Duodenal mucosa (tissue), 2 donors: ENCODE measurements at regions not wholly inside any gene's neighbourhood (a gene's known extent, or its start where the extent isn't known, plus 50 kb on each side); places are given as distances from the start of the nearest gene placed in this dataset.
"Not testable (repeated sequence)": the region's sequence is repeated elsewhere in the genome, so short reads cannot be mapped to it uniquely, and the experiment has no call there.

ENCODE experiments used
- H3K27ac ChIP-seq: one replicate; pipeline ENCODE4 v1.7.0; 2013; ENCODE audit warnings: low read depth, low read length
- H3K27me3 ChIP-seq, 2 donors: one replicate each; pipeline ENCODE4 v1.7.0; 2013; ENCODE audit warnings: low read length in 2 of 2, control low read depth in 1 of 2; ENCODE audit not compliant: insufficient read depth in 2 of 2, control insufficient read depth in 1 of 2
- H3K36me3 ChIP-seq, 2 donors: one replicate each; pipeline ENCODE4 v1.7.0; 2013; ENCODE audit warnings: low read length in 2 of 2, control low read depth in 1 of 2; ENCODE audit not compliant: insufficient read depth in 2 of 2, control insufficient read depth in 1 of 2
- H3K4me1 ChIP-seq, 2 donors: one replicate each; pipeline ENCODE4 v1.7.0; 2013; ENCODE audit warnings: low read length in 2 of 2, control low read depth in 1 of 2; ENCODE audit not compliant: insufficient read depth in 2 of 2, control insufficient read depth in 1 of 2
- H3K4me3 ChIP-seq, 2 donors: one replicate each; pipeline ENCODE4 v1.7.0; 2013; ENCODE audit warnings: low read length in 2 of 2, low read depth in 1 of 2
- H3K9ac ChIP-seq, 2 donors: one replicate each; pipeline ENCODE4 v1.7.0; 2013; ENCODE audit warnings: low read length in 2 of 2, low read depth in 1 of 2
- H3K9me3 ChIP-seq, 2 donors: one replicate each; pipeline ENCODE4 v1.7.0; 2013; ENCODE audit warnings: low read length in 2 of 2, control low read depth in 1 of 2; ENCODE audit not compliant: control insufficient read depth in 1 of 2

DNA sequence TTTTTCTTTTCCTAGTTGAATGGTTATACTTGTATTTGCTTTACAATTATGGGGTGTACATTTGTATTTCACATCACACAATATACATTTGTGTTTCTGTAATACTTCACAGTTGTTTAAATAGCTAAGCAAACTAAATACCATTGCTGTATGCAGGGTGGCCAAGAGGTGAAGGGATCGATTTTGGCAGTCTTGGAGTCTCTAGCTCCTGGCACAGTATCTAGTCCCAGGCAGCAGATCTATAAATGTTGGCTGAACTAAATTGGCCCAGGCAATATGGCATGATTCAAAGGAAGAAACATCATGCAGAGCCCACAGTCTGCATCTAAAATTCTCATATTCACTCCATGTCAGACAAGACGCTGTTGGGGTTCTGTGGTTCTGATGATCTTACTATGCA is 110.1 kb upstream of the GPBP1 start:
- no peaks in the 10 kb centered on the region for H3K9me3 ChIP-seq
- no peaks in the 10 kb centered on the region for H3K27me3 ChIP-seq
- H3K27ac ChIP-seq: no peak overlapping the region
- H3K4me3 ChIP-seq: no peak overlapping the region
- no peak overlapping the region for H3K9ac ChIP-seq
- no peaks in the 10 kb centered on the region for H3K4me1 ChIP-seq
- H3K36me3 ChIP-seq: no peaks in the 10 kb centered on the region

DNA sequence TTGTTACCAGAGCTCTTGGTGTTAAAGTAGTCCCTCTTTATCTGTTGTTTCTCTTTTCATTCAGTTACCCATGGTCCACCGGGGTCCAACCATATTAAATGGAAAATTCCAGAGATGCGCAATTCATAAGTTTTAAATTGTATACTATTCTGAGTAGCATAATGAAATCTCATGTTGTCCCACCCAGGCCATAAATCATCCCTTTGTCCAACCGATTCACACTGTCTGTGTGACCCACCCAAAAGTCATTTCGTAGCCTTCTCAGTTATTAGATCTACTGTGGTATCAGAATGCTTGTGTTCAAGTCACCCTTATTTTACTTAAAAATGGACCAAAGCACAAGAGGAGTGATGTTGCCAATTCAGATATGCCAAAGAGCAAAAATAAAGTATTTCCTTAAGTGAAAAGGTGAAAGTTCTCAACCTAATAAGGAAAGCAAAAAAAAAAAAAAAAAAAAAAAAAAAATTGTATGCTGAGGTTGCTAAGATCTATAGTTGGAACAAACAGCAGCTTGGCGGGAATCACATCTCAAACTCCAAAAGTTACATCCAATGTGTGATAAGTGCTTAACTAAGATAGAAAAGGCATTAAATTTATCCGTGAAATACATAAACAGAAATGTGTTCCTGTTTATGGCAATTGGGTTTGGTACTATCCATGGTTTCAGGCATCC is 106.8 kb upstream of the GPBP1 start:
- Histone ChIP-seq H3K4me1 (no peaks in the 10 kb centered on the region), H3K9ac (no peak overlapping the region), H3K27me3 (no peaks in the 10 kb centered on the region), H3K36me3 (no peaks in the 10 kb centered on the region), H3K9me3 (peaks cover 0 to 2% of the 10 kb centered on the region in 2 donors), H3K27ac (no peak overlapping the region), H3K4me3 (no peak overlapping the region)

DNA sequence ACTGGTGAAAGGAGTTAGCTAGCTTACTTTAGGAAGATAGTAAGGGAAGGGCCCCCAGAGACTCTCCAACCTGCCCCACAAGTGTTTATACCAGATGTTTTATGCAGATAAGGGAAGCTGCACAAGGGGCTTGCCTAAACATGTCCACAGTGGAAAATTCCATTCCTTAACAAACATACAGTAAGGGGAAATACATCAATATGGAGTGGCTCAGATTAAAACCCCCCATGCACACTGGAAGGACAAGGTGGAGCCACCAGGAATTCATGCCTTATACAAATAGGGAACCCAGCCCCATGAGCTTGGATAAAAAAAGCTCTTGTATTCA is 106.3 kb upstream of the GPBP1 start:
- Histone ChIP-seq H3K27ac (no peak overlapping the region), H3K9ac (no peak overlapping the region), H3K36me3 (no peaks in the 10 kb centered on the region), H3K4me1 (no peaks in the 10 kb centered on the region), H3K27me3 (no peaks in the 10 kb centered on the region), H3K9me3 (peaks cover 0 to 2% of the 10 kb centered on the region in 2 donors), H3K4me3 (no peak overlapping the region)

DNA sequence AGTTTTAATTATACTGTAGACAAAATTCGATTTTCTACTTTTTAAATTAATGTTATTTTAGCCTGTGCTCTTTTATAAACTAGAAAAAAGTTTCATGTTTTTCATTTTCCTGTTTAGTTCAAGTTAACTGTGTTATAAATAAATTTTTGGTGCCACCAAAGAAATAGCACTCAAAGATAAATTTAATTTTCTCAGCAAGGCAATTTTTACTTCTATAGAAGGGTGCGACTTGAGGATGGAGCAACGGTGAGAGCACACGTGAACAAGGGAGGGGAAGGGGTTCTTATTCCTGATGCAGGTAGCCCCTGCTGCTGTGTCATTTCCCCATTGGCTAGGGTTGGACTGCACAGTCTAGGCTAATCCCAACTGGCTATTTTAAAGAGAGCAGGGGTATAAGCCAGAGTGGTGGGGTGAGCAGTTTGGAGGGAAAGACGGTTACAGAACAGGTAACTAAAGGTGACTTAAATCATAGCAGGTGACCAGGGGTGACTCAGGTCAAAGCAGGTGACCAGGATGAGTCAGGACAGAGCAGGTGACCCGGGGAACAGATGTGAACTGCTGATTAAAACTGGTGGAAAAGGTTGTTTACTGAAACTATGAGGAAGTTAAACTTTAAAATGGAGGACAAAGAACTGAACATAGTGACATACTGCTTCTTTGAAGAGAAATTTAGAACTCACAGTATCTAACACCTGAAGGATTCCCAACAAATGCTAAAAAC is 104.6 kb upstream of the GPBP1 start:
- no peaks in the 10 kb centered on the region for H3K27me3 ChIP-seq
- H3K36me3 ChIP-seq: no peaks in the 10 kb centered on the region
- no peaks in the 10 kb centered on the region for H3K4me1 ChIP-seq
- no peak overlapping the region for H3K27ac ChIP-seq
- no peak overlapping the region for H3K9ac ChIP-seq
- H3K9me3 ChIP-seq: peaks cover 0 to 2% of the 10 kb centered on the region in 2 donors
- H3K4me3 ChIP-seq: no peak overlapping the region

DNA sequence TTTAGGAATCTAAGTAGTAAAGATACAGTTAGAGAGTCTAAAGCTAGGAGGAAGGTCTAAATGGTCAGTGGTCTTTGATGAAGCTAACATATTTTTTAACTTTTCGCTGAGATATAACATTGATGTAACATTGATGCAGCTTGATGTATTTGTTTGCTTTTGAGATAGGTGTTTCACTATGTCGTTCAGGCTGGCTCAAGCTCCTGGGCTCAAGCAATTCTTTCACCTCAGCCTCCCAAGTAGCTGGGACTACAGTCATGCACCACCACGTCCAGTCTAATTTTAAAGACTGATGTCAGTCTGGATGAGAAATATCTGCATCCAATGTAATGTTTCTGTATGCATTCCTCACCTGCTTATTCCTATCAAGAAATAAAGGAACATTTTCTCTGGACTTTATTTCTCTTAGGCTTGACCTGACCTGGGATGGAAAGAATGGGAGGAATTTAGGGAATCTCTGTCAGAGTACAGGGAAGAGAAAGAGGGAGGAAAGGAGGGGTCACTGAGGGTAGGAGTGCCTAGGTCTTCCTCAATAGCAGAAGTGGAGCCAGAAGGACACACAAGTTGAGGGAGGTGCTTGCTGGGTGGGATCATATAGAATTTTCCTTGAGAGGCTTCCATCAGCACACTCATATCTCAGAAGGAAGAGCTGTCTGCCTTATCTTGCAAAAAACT is 101.5 kb upstream of the GPBP1 start:
- Histone ChIP-seq H3K9me3 (peaks cover 0 to 2% of the 10 kb centered on the region in 2 donors), H3K27me3 (no peaks in the 10 kb centered on the region), H3K9ac (no peak overlapping the region), H3K4me3 (no peak overlapping the region), H3K36me3 (no peaks in the 10 kb centered on the region), H3K4me1 (no peaks in the 10 kb centered on the region), H3K27ac (no peak overlapping the region)

DNA sequence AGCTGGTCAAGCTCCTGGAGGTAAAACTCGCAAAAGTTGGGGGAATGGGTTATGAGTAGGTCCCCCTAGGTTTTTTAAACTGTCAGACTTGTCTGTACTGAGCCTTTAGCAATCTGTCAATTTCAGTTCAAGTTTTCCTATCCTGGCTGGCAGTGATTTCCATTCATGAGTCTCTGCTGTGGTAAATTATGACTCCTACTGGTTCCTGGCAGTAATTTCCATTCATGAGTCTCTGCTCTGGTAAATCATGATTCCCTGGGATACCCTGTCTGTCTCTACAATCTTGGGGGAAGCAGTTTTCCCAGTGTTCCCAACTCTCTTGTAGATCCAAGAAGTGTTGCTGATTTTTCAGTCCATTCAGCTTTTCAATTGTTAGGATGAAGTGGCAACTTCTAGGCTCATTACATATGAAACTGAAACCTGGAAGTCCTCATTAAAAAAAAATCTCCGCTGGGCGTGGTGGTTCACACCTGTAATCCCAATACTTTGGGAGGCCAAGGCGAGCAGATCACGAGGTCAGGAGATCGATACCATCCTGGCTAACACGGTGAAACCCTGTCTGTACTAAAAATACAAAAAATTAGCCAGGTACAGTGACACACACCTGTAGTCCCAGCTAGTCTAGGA is 91.3 kb upstream of the GPBP1 start:
- Histone ChIP-seq H3K9ac (no peak overlapping the region), H3K27ac (no peak overlapping the region), H3K36me3 (no peaks in the 10 kb centered on the region), H3K9me3 (no peaks in the 10 kb centered on the region), H3K27me3 (no peaks in the 10 kb centered on the region), H3K4me1 (no peaks in the 10 kb centered on the region), H3K4me3 (no peak overlapping the region)

DNA sequence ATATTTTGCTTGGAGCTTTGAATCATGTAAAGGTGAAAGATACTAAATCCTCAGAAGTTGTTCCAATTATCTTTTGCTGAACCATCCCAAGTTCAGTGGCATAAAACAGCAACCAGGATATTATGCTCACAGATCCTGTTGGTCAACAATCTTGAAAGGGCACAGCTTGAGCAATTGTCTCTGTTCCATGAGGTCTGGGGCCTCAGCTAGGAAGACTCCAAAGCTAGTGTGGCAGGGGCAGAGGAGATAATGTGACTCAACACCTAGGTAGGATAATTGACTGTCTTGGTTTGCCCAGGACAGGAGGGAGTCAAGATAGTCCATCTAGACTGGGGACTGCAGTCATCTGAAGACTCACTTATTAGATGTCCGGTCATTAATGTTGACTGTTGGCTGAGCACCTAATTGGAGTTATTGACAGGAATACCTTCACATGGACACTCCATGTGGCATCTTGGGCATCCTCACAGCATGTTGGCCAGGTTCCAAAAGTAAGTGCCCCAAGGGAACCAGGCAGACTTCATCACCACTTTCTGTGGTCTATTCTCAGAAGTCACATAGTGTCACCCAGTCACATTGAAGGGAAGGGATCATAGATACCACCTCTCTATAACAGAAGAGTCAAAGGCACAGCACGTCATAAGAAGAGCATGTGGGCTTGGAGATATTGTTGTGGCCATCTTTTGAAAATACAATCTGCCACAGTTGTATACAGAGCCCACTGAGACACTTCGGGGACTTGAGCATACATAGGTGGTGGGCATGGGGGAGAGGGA is 88.4 kb upstream of the GPBP1 start:
- H3K9ac ChIP-seq: no peak overlapping the region
- no peak overlapping the region for H3K27ac ChIP-seq
- no peaks in the 10 kb centered on the region for H3K9me3 ChIP-seq
- H3K4me1 ChIP-seq: no peaks in the 10 kb centered on the region
- H3K36me3 ChIP-seq: no peaks in the 10 kb centered on the region
- H3K27me3 ChIP-seq: no peaks in the 10 kb centered on the region
- no peak overlapping the region for H3K4me3 ChIP-seq

DNA sequence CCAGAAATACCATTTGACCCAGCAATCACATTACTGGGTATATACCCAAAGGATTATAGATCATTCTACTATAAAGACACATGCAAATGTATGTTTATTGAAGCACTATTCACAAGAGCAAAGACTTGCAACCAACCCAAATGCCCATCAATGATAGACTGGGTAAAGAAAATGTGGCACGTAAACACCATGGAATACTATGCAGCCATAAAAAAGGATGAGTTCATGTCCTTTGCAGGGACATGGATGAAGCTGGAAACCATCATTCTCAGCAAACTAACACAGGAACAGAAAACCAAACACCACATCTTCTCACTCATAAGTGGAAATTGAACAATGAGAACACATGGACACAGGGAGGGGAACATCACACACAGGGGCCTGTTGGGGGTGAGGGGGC is 85.9 kb upstream of the GPBP1 start:
- H3K9me3 ChIP-seq, H3K4me3 ChIP-seq, H3K27ac ChIP-seq, H3K9ac ChIP-seq, H3K36me3 ChIP-seq, H3K27me3 ChIP-seq, H3K4me1 ChIP-seq: not testable (repeated sequence)

DNA sequence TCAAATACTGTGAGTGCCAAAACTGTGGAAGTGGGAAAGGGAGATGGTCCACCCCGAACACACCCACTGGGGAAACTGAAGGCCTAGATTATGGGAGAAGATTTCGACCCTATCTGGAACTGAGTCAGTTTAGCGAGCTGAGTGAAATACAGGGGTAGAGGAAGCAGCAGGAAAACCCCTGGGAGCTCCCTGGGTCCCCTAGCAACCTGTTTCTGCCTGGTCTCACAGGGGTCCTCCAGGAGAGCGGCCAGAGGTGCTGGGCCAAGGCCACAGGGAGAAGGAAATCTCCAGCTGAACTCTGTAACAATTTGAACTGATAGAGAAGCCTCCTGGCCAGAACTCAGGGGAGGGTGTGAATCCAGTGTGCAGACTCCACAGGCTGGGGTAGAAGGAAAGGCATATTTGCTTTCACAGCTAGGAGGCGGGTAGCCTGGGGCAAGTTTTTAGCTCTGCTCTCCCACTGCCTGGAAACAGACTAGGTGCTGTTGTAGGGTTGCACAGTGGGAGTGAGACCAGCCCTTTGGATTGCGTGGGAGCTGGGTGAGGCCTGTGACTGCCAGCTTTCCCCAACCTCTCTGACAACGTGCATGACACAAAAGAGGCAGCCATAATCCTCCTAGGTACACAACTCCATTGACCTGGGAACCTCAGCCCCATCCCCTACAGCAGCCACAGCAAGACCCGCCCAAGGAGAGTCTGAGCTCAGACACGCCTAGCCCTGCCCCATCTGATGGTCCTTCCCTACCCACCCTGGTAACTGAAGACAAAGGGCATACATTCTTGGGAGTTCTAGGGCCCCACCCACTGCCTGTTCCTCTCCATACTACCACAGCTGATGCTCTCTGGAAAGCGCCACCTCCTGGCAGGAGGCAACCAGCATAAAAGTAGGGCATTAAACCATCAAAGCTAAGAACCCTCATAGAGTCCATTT is 78.8 kb upstream of the GPBP1 start:
- no peaks in the 10 kb centered on the region for H3K36me3 ChIP-seq
- H3K4me3 ChIP-seq: no peak overlapping the region

More for the DNA sequence above, 78.8 kb upstream of the GPBP1 start:
- no peak overlapping the region for H3K9ac ChIP-seq
- H3K27ac ChIP-seq: no peak overlapping the region
- no peaks in the 10 kb centered on the region for H3K27me3 ChIP-seq
- H3K4me1 ChIP-seq: peaks cover 0 to 4% of the 10 kb centered on the region in 2 donors
- peaks cover 5 to 6% of the 10 kb centered on the region in 2 donors for H3K9me3 ChIP-seq
